CD1c-positive myeloid dendritic cell (primary cell): ENCODE measurements at regions not wholly inside any gene's neighbourhood (a gene's known extent, or its start where the extent isn't known, plus 50 kb on each side); places are given as distances from the start of the nearest gene placed in this dataset.

Source experiments
- DNase-seq: peaks from one replicate; pipeline ENCODE4 v3.0.0-alpha.2; 2016; ENCODE audit errors: extremely low spot score

- no peak for DNase-seq
Measured at GRCh38 chr2:147506889-147507288, 337.9 kb upstream of the ACVR2A start.

- DNase-seq = no peak
Measured at GRCh38 chr2:147502711-147503290, 342.0 kb upstream of the ACVR2A start.

- DNase-seq = no peak
Measured at GRCh38 chr2:147501968-147502367, 342.9 kb upstream of the ACVR2A start.

GRCh38 chr2:147500819-147501395 lies 343.9 kb upstream of the ACVR2A start:
- DNase-seq = no peak

- no peak for DNase-seq
Measured at GRCh38 chr2:147500229-147500628, 344.6 kb upstream of the ACVR2A start.

GRCh38 chr2:147499785-147500184 lies 345.0 kb upstream of the ACVR2A start:
- peak; percentile 8 for DNase-seq

- DNase-seq = no peak
Measured at GRCh38 chr2:147495734-147496133, 349.1 kb upstream of the ACVR2A start.

- no peak for DNase-seq
Measured at GRCh38 chr2:147492471-147492870, 352.4 kb upstream of the ACVR2A start.

GRCh38 chr2:147491506-147491905 lies 353.3 kb upstream of the ACVR2A start:
- DNase-seq = no peak

- DNase-seq = no peak
Measured at GRCh38 chr2:147490401-147491261, 354.2 kb upstream of the ACVR2A start.

GRCh38 chr2:147488472-147488871 lies 356.4 kb upstream of the ACVR2A start:
- no peak for DNase-seq

GRCh38 chr2:147487978-147488289 lies 356.9 kb upstream of the ACVR2A start:
- DNase-seq = no peak

- DNase-seq = no peak
Measured at GRCh38 chr2:147487286-147487977, 357.4 kb upstream of the ACVR2A start.

GRCh38 chr2:147485210-147485851 lies 359.5 kb upstream of the ACVR2A start:
- DNase-seq = no peak

- DNase-seq = no peak
Measured at GRCh38 chr2:147483911-147484310, 360.9 kb upstream of the ACVR2A start.

GRCh38 chr2:147482916-147483669 lies 361.7 kb upstream of the ACVR2A start:
- DNase-seq = no peak

- peak; percentile 15 for DNase-seq
Measured at GRCh38 chr2:147482111-147482895, 362.5 kb upstream of the ACVR2A start.

- DNase-seq = no peak
Measured at GRCh38 chr2:147479358-147479757, 365.5 kb upstream of the ACVR2A start.

GRCh38 chr2:147473075-147473474 lies 371.8 kb upstream of the ACVR2A start:
- no peak for DNase-seq

- no peak for DNase-seq
Measured at GRCh38 chr2:147471126-147471525, 373.7 kb upstream of the ACVR2A start.

GRCh38 chr2:147469471-147469870 lies 375.4 kb upstream of the ACVR2A start:
- no peak for DNase-seq
